ACC112 (cell line): ENCODE measurements at regions not wholly inside any gene's neighbourhood (a gene's known extent, or its start where the extent isn't known, plus 50 kb on each side); places are given as distances from the start of the nearest gene placed in this dataset.
A peak's percentile ranks its signal among the peaks of the same experiment; 100 is the strongest.

Source experiments
- H2AFZ ChIP-seq: fragments of 200-600 bp; sonication (generic); one replicate; pipeline ENCODE4 v1.6.0; 2017; ENCODE audit warnings: antibody characterized with exemption, low read length; ENCODE audit not compliant: unreplicated experiment
- H3K27ac ChIP-seq: fragments of 200-600 bp; sonication (generic); 2 replicates; pipeline ENCODE4 v1.5.1; 2014; ENCODE audit warnings: low read depth, mild to moderate bottlenecking, antibody characterized with exemption, low read length, moderate library complexity
- H3K27me3 ChIP-seq: fragments of 200-600 bp; sonication (generic); 2 replicates; pipeline ENCODE4 v1.6.1; 2014; ENCODE audit warnings: mild to moderate bottlenecking, antibody characterized with exemption, low read length, moderate library complexity, mixed read lengths; ENCODE audit not compliant: insufficient read depth
- H3K36me3 ChIP-seq: fragments of 200-600 bp; sonication (generic); 2 replicates; pipeline ENCODE4 v1.6.1; 2016; ENCODE audit warnings: mild to moderate bottlenecking, antibody characterized with exemption, low read length, moderate library complexity, mixed read lengths; ENCODE audit not compliant: insufficient read depth
- H3K4me1 ChIP-seq: fragments of 200-600 bp; sonication (generic); one replicate; pipeline ENCODE4 v1.6.1; 2016; ENCODE audit warnings: low read length, mixed read lengths; ENCODE audit not compliant: insufficient read depth, unreplicated experiment, control insufficient read depth
- H3K4me3 ChIP-seq: fragments of 200-600 bp; sonication (generic); 2 replicates; pipeline ENCODE4 v1.5.1; 2014; ENCODE audit warnings: mild to moderate bottlenecking, low read depth, low read length
- H3K79me2 ChIP-seq: fragments of 200-600 bp; sonication (generic); one replicate; pipeline ENCODE4 v1.6.0; 2016; ENCODE audit warnings: low read length; ENCODE audit not compliant: control insufficient read depth, unreplicated experiment, insufficient read depth

DNA sequence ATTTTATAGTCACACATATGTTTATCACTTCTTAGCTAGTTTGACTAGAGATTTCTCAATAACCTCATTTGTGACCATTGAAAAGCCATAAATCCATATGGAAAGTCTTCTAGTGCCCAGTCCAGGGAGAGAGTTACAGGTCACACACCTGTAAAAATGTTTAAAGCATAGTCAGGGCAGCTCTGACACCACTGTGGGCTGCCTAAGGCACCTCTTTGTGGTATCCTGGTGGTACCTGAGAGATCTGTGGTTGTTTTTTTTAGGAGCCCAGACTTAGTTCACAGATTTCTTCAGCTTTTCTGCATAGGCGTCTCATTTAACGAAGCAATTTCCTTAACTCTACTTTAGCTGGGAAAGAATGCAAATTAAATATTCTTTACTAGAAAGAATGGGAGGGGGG is 186.6 kb downstream of the CENPW start:
- no peaks in the 10 kb centered on the region for H3K27me3 ChIP-seq
- no peak overlapping the region for H2AFZ ChIP-seq
- H3K36me3 ChIP-seq = no peaks in the 10 kb centered on the region
- peaks cover 4% of the 10 kb centered on the region for H3K4me1 ChIP-seq
- H3K4me3 ChIP-seq = no peak overlapping the region
- no peak overlapping the region for H3K27ac ChIP-seq
- H3K79me2 ChIP-seq = no peaks in the 10 kb centered on the region

DNA sequence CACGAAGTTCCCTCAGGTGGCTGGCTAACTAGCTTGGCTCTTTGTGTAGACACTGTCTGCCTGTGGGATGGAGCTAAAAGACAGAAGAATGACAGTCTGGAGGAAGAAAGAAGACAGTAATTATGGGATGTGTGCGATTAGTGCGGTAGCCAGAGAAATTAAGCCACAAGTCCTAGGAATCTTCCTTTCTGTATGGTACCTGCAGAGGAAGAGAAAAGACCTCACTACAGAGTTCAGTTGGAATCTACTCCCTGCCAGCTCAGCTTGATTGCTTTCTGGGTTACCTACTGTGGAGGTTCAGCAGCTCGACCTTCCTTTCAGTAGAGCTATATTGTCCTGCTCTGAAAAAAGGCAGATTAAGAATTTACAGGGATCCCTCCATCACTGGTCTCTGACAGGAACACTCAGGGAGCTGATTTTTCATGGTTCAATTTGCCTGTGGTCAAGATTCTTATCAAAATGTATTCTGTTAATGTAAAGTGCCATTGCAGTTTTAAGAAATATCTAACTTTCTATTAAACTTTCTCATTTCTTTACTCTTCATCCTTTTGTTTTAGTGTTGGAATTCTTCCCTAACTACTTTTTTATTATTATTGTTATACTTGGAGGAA is 187.2 kb downstream of the CENPW start:
- Histone ChIP-seq H3K4me1 (peaks cover 4% of the 10 kb centered on the region), H2AFZ (no peak overlapping the region), H3K36me3 (no peaks in the 10 kb centered on the region), H3K27ac (no peak overlapping the region), H3K79me2 (no peaks in the 10 kb centered on the region), H3K4me3 (no peak overlapping the region), H3K27me3 (no peaks in the 10 kb centered on the region)

DNA sequence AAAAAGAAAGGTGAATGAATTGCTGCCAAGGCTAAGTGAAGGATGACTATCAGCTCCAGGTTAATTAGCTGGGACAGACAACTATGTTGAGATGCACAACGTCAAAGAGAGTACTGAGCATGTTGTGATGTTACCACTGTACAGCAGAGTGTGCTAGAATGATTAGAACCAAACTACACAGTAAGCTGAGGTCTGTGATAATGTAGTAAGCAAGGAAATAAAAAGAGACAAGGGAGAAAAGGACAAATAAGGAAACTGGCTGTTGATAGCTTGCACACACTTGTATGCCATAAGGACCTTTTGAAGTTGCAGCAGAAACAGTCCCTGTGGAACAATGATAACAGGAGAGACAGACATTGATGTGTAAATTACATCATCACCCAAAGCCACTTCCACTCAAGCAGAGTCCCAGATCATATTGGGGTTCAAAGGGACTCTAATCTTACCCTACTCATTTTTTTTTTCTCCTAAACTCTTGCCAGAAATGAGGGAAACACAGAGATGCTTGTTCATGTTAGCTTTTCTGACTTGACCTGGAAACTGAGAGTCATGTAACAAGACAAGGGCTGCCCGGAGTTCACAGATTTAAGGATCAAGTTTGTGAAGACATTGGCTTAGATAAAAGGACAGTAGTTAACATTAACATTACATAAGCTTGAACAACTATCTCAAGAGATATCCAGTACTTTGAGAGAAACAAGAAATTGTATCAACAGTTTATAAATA is 189.9 kb downstream of the CENPW start:
- H3K27ac ChIP-seq = no peak overlapping the region
- no peak overlapping the region for H2AFZ ChIP-seq
- no peaks in the 10 kb centered on the region for H3K79me2 ChIP-seq
- H3K4me1 ChIP-seq = peaks cover 4% of the 10 kb centered on the region
- H3K4me3 ChIP-seq = no peak overlapping the region
- no peaks in the 10 kb centered on the region for H3K36me3 ChIP-seq
- no peaks in the 10 kb centered on the region for H3K27me3 ChIP-seq

DNA sequence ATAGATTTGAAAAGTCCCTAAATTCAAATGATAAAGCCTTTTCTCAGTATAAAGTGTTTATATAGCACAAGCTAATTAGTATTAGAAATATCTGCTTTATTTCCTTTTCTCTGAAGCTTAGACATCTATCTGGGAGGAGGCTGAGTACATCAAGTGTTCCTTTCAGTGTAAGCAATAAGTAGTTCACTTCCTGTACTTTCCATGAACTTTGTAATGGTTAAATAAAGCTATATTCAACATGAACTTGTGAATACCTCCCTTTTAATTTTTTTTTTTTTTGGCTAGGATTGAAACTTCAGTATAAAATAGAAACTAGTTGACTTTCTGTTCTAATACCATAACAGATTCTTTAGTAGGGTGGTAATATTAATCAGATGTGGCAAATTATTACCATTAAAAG is 190.9 kb downstream of the CENPW start:
- H3K4me1 ChIP-seq = peaks cover 4% of the 10 kb centered on the region
- H3K27me3 ChIP-seq = no peaks in the 10 kb centered on the region
- H3K36me3 ChIP-seq = no peaks in the 10 kb centered on the region
- no peak overlapping the region for H2AFZ ChIP-seq
- H3K79me2 ChIP-seq = no peaks in the 10 kb centered on the region
- no peak overlapping the region for H3K4me3 ChIP-seq
- H3K27ac ChIP-seq = no peak overlapping the region

DNA sequence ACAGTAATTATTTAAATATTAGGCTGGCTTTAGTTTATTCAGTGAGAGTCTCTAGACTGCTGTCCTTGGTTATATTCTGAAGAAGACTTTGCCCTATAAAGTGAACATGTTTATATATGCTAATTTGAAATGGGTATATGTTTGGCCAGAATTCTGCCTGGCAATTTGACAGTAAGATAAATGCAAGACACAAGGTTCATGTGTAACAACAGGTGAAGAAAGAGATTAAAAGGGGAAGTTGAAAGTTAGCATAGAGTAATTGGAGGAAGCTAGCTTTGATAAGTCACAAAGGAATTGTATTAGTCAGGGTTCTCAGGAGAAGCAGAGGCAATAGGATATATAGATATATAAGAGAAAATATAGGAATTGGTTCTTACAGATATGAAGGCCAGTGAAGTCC is 191.4 kb downstream of the CENPW start:
- H3K36me3 ChIP-seq = no peaks in the 10 kb centered on the region
- H3K4me3 ChIP-seq = no peak overlapping the region
- no peaks in the 10 kb centered on the region for H3K79me2 ChIP-seq
- peaks cover 4% of the 10 kb centered on the region for H3K4me1 ChIP-seq
- H3K27me3 ChIP-seq = no peaks in the 10 kb centered on the region
- H2AFZ ChIP-seq = no peak overlapping the region
- no peak overlapping the region for H3K27ac ChIP-seq

DNA sequence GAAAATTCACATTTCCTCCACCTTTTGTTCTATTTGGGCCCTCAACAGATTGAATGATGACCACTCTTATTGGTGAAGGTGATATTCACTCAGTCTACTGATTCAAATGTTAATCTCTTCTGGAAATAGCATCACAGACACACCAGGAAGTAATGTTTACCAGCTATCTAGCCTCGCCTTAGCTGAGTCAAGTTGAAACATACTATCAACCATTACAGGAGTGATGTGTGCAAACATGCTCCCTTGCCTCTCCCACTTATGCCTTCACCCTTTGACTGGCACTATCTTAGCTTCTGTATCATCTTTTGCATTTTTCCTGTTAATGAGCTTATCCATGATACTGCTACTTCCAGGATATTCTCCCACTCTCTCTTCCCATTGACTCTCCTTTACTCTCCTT is 191.9 kb downstream of the CENPW start:
- Histone ChIP-seq H3K4me3 (no peak overlapping the region), H2AFZ (no peak overlapping the region), H3K36me3 (no peaks in the 10 kb centered on the region), H3K27me3 (no peaks in the 10 kb centered on the region), H3K4me1 (peaks cover 4% of the 10 kb centered on the region), H3K79me2 (no peaks in the 10 kb centered on the region), H3K27ac (no peak overlapping the region)

DNA sequence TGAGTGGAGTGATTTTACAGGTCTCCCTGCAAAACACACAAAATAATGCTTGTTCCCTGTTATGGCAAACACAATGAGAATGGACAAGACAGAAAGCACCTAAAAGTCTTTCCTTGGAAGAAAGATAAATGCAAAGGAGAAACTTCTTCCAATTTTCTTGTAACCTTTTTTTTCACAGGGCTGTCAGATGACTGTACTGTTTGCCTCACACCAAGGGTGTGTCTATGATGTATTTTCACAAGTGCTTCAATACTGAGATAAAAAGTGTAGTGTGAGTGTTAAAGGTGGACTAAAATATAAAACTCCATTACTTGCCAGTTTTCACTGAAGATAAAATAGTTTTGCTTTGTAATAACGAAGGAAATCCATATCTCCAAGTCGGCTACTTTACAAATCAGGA is 194.5 kb downstream of the CENPW start:
- H3K79me2 ChIP-seq = no peaks in the 10 kb centered on the region

DNA sequence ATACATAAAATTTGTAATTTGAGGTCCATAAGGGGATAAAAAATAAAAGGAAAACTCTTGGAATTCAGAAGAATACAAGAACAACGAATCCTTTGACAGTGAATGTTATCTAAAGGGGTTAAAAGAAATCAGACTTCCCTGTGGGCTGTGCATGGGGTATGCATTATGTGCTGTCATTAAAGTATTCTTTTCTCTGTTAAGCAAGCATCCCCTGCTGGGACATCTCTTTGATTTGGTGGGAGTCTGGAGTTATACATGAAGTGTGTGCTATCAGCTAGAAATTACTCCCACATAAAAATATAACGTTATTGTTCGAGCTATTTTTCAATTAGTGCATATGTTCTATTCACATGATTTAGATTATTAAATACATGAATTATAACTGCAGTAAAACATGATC is 195.2 kb downstream of the CENPW start:
- Histone ChIP-seq H3K4me1 (peaks cover 24% of the 10 kb centered on the region), H3K27ac (no peak overlapping the region), H3K4me3 (no peak overlapping the region), H3K79me2 (no peaks in the 10 kb centered on the region), H2AFZ (peak overlapping the region; percentile 32), H3K36me3 (no peaks in the 10 kb centered on the region), H3K27me3 (no peaks in the 10 kb centered on the region)

More for the DNA sequence above, 194.5 kb downstream of the CENPW start:
- H3K27ac ChIP-seq = no peak overlapping the region
- H3K27me3 ChIP-seq = no peaks in the 10 kb centered on the region
- no peak overlapping the region for H3K4me3 ChIP-seq
- H3K4me1 ChIP-seq = peaks cover 19% of the 10 kb centered on the region
- no peaks in the 10 kb centered on the region for H3K36me3 ChIP-seq
- no peak overlapping the region for H2AFZ ChIP-seq

DNA sequence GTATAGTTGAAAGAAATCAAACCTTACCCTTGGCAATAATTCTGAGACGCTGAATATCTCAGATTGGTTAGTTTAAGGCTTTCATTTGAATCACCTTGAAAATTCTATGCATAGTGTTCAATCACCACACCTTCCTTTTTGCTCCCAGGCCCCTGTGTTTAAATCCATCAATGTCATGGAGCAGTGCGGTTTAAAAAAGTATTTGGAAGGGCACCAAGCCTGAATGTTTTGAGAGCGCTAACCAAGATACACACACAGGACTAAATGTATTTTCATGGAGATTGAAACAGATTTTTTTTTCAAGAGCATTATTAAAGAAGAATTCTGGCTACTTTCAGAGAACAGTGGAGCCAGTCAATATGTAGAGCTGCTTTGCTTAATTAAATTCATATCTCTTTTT is 195.7 kb downstream of the CENPW start:
- Histone ChIP-seq H3K27me3 (no peaks in the 10 kb centered on the region), H3K36me3 (no peaks in the 10 kb centered on the region), H3K79me2 (no peaks in the 10 kb centered on the region), H3K27ac (no peak overlapping the region), H3K4me1 (peaks cover 23% of the 10 kb centered on the region), H2AFZ (no peak overlapping the region), H3K4me3 (no peak overlapping the region)

DNA sequence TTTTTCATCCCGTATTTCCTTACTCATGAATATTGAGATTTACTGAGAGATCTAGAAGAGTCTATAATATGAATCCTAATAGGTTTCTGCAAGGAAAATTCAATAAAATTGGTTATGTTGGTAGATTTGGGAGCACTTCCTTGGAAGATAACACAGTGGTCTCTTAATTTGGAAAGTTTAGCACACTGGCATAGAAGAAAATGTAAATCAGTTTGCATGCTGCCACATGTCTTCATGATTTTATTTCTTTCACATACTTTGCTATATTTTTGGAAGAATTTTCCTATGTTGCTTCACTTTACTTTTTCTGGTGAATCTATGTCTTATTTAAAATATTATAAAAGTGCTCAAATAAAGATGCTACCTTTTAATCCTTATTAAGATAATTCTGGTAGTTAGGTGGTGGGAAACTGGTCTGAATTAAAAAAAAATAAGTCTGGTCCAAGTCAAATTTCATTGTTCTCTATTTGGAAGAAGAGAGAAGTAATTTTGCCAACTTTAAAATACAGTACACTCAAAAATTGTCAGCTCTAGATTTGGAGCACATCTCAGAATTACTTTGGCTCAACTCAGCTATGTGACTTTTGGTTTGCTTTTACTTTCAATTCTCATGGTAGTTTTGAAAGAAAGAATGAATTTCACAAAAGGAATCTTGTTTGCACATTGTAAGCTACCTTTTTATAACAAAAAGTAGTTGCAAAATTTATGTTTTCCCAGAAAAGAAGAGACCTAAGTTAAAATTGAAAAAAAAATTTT is 197.3 kb downstream of the CENPW start:
- H3K27ac ChIP-seq = no peak overlapping the region
- H3K4me1 ChIP-seq = peaks cover 20% of the 10 kb centered on the region
- H3K4me3 ChIP-seq = no peak overlapping the region
- H3K27me3 ChIP-seq = no peaks in the 10 kb centered on the region
- no peak overlapping the region for H2AFZ ChIP-seq
- H3K36me3 ChIP-seq = no peaks in the 10 kb centered on the region
- no peaks in the 10 kb centered on the region for H3K79me2 ChIP-seq

DNA sequence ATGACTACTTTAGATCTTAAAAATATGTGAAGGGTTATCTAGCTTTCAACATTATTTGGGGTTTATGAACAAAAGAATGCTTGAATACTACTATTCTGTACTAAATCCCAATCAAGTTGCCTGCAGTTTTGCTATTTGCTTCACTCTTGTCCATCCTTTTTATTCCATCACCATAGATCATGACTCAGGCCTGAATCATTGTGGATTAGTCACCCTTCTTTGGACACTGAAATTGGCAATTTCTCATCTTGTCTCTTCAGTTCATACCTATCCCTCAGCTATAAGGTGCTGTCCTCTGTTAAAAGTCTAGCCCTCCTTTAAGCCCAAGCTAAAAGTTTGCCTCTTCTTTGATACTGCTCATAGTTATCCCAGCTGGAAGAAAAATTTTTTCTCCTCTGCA is 199.1 kb downstream of the CENPW start:
- no peaks in the 10 kb centered on the region for H3K79me2 ChIP-seq
- H3K4me3 ChIP-seq = no peak overlapping the region
- no peaks in the 10 kb centered on the region for H3K36me3 ChIP-seq
- peaks cover 20% of the 10 kb centered on the region for H3K4me1 ChIP-seq
- peak overlapping the region; percentile 18; the same call in 1 of the 2 replicates for H3K27ac ChIP-seq
- no peaks in the 10 kb centered on the region for H3K27me3 ChIP-seq
- no peak overlapping the region for H2AFZ ChIP-seq
